ENCODE measurements at regions not wholly inside any gene's neighbourhood (a gene's known extent, or its start where the extent isn't known, plus 50 kb on each side); places are given as distances from the start of the nearest gene placed in this dataset.
A peak's percentile ranks its signal among the peaks of the same experiment; 100 is the strongest.

GRCh38 chr2:164275659-164276058 is 345.6 kb downstream of the GRB14 start:
- Histone ChIP-seq H3K9ac (ENCODE audit: low read length) (no peak overlapping the region), H3K36me3 (replicated peaks; ENCODE audit: low read depth, low read length) (no peaks in the 10 kb centered on the region), H3K4me2 (ENCODE audit: low read length) (no peak overlapping the region), H3K4me1 (ENCODE audit: low read length) (no peaks in the 10 kb centered on the region), H3K79me2 (ENCODE audit: low read length) (no peaks in the 10 kb centered on the region), H3K27me3 (ENCODE audit: low read depth, low read length) (no peaks in the 10 kb centered on the region), H3K9me3 (ENCODE audit: insufficient read depth, low read length) (no peaks in the 10 kb centered on the region), H3K4me3 (ENCODE audit: low read length) (no peak overlapping the region), H4K20me1 (ENCODE audit: insufficient read depth, low read length) (no peaks in the 10 kb centered on the region), H3K27ac (ENCODE audit: low read length) (no peak overlapping the region), H2AFZ (ENCODE audit: low read depth, low read length) (no peak overlapping the region)
- TF ChIP-seq EZH2phosphoT487 (IDR thresholded peaks at IDR 0.05; ENCODE audit: low read depth) (no peak), CTCF (IDR thresholded peaks at IDR 0.05; ENCODE audit: low read depth, low read length) (no peak)

GRCh38 chr2:164260506-164260905 is 360.8 kb downstream of the GRB14 start:
- Histone ChIP-seq H4K20me1 (ENCODE audit: insufficient read depth, low read length) (no peaks in the 10 kb centered on the region), H3K9ac (ENCODE audit: low read length) (no peak overlapping the region), H3K36me3 (replicated peaks; ENCODE audit: low read depth, low read length) (no peaks in the 10 kb centered on the region), H3K4me2 (ENCODE audit: low read length) (no peak overlapping the region), H3K4me3 (ENCODE audit: low read length) (no peak overlapping the region), H3K4me1 (ENCODE audit: low read length) (no peaks in the 10 kb centered on the region), H3K9me3 (ENCODE audit: insufficient read depth, low read length) (no peaks in the 10 kb centered on the region), H2AFZ (ENCODE audit: low read depth, low read length) (no peak overlapping the region), H3K27me3 (ENCODE audit: low read depth, low read length) (no peaks in the 10 kb centered on the region), H3K79me2 (ENCODE audit: low read length) (no peaks in the 10 kb centered on the region), H3K27ac (ENCODE audit: low read length) (no peak overlapping the region)
- no peak for TF ChIP-seq CTCF (IDR thresholded peaks at IDR 0.05; ENCODE audit: low read depth, low read length)
- TF ChIP-seq EZH2phosphoT487 (IDR thresholded peaks at IDR 0.05; ENCODE audit: low read depth) = no peak

- no peak overlapping the region for H3K4me2 ChIP-seq (ENCODE audit: low read length)
- H3K9me3 ChIP-seq (ENCODE audit: insufficient read depth, low read length) = no peaks in the 10 kb centered on the region
- peaks cover 6% of the 10 kb centered on the region; the same call in 1 of the 2 replicates for H3K4me1 ChIP-seq (ENCODE audit: low read length)
- no peaks in the 10 kb centered on the region for H3K27me3 ChIP-seq (ENCODE audit: low read depth, low read length)
- H3K79me2 ChIP-seq (ENCODE audit: low read length) = no peaks in the 10 kb centered on the region
- no peak for TF ChIP-seq EZH2phosphoT487 (IDR thresholded peaks at IDR 0.05; ENCODE audit: low read depth)
- TF ChIP-seq CTCF (IDR thresholded peaks at IDR 0.05; ENCODE audit: low read depth, low read length) = no peak
- H4K20me1 ChIP-seq (ENCODE audit: insufficient read depth, low read length) = no peaks in the 10 kb centered on the region
- no peak overlapping the region for H3K27ac ChIP-seq (ENCODE audit: low read length)
- H3K4me3 ChIP-seq (ENCODE audit: low read length) = no peak overlapping the region
- no peaks in the 10 kb centered on the region for H3K36me3 ChIP-seq (replicated peaks; ENCODE audit: low read depth, low read length)
- H3K9ac ChIP-seq (ENCODE audit: low read length) = no peak overlapping the region
- H2AFZ ChIP-seq (ENCODE audit: low read depth, low read length) = no peak overlapping the region
These were observed 363.5 kb downstream of the GRB14 start for GRCh38 chr2:164257742-164258141.

- Histone ChIP-seq H3K9ac (ENCODE audit: low read length) (no peak overlapping the region), H3K4me2 (ENCODE audit: low read length) (peak overlapping the region; percentile 31), H3K9me3 (ENCODE audit: insufficient read depth, low read length) (no peaks in the 10 kb centered on the region), H3K4me3 (ENCODE audit: low read length) (no peak overlapping the region), H3K36me3 (replicated peaks; ENCODE audit: low read depth, low read length) (no peaks in the 10 kb centered on the region), H3K4me1 (ENCODE audit: low read length) (peaks cover 11% of the 10 kb centered on the region; the same call in 1 of the 2 replicates), H4K20me1 (ENCODE audit: insufficient read depth, low read length) (no peaks in the 10 kb centered on the region), H2AFZ (ENCODE audit: low read depth, low read length) (peak overlapping the region; percentile 63), H3K27ac (ENCODE audit: low read length) (peak overlapping the region; percentile 4; the same call in 1 of the 2 replicates), H3K27me3 (ENCODE audit: low read depth, low read length) (no peaks in the 10 kb centered on the region), H3K79me2 (ENCODE audit: low read length) (no peaks in the 10 kb centered on the region)
- no peak for TF ChIP-seq EZH2phosphoT487 (IDR thresholded peaks at IDR 0.05; ENCODE audit: low read depth)
- TF ChIP-seq CTCF (IDR thresholded peaks at IDR 0.05; ENCODE audit: low read depth, low read length) = no peak
These were observed 368.6 kb downstream of the GRB14 start for GRCh38 chr2:164252568-164253287.
